ENCODE measurements at regions not wholly inside any gene's neighbourhood (a gene's known extent, or its start where the extent isn't known, plus 50 kb on each side); places are given as distances from the start of the nearest gene placed in this dataset.

GRCh38 chr5:97629276-97629675 lies 446.2 kb upstream of the RIOK2 start:
- no peak overlapping the region for H3K27ac ChIP-seq
- TF ChIP-seq ZFX (IDR thresholded peaks at IDR 0.05) = no peak
- TF ChIP-seq, protein P1, sequence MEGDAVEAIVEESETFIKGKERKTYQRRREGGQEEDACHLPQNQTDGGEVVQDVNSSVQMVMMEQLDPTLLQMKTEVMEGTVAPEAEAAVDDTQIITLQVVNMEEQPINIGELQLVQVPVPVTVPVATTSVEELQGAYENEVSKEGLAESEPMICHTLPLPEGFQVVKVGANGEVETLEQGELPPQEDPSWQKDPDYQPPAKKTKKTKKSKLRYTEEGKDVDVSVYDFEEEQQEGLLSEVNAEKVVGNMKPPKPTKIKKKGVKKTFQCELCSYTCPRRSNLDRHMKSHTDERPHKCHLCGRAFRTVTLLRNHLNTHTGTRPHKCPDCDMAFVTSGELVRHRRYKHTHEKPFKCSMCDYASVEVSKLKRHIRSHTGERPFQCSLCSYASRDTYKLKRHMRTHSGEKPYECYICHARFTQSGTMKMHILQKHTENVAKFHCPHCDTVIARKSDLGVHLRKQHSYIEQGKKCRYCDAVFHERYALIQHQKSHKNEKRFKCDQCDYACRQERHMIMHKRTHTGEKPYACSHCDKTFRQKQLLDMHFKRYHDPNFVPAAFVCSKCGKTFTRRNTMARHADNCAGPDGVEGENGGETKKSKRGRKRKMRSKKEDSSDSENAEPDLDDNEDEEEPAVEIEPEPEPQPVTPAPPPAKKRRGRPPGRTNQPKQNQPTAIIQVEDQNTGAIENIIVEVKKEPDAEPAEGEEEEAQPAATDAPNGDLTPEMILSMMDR (conservative IDR thresholded peaks at IDR 0.05) = no peak

GRCh38 chr5:97635553-97635952 lies 452.5 kb upstream of the RIOK2 start:
- TF ChIP-seq, protein P1 (conservative IDR thresholded peaks at IDR 0.05) = 0 out of 2 replicates have a peak, but pooled peaks have one; percentile 3
- TF ChIP-seq ZFX (IDR thresholded peaks at IDR 0.05) = no peak
- H3K27ac ChIP-seq = no peak overlapping the region

- TF ChIP-seq ZFX (IDR thresholded peaks at IDR 0.05) = no peak
- TF ChIP-seq, protein P1 (conservative IDR thresholded peaks at IDR 0.05) = no peak
- no peak overlapping the region for H3K27ac ChIP-seq
Observed at GRCh38 chr5:97636766-97637165, 453.7 kb upstream of the RIOK2 start.

DNA sequence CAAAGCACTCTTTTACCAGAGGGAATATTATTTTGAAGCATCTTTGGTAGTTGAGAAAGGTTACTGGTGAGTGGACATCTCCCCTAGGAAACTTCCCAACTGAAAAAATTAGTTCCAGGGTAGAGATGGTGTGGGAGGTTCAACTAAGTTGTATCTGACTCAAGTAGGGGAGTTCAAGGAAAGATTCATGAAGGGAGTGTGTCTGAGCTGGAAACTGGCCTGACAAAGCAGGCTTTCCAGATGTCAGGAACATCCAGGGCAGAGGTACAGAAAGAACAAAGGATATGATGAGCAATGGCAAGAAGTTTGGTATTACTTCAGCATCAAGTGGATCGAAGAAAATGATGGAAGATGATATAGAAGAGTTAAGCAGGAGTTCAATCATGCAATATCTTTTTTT lies 458.0 kb upstream of the RIOK2 start:
- H3K27ac ChIP-seq = no peak overlapping the region
- TF ChIP-seq ZFX (IDR thresholded peaks at IDR 0.05) = no peak
- TF ChIP-seq, protein P1 (conservative IDR thresholded peaks at IDR 0.05) = no peak

- no peak for TF ChIP-seq ZFX (IDR thresholded peaks at IDR 0.05)
- TF ChIP-seq, protein P1 (conservative IDR thresholded peaks at IDR 0.05) = no peak
- H3K27ac ChIP-seq = no peak overlapping the region
Observed at GRCh38 chr5:97644206-97644605, 461.2 kb upstream of the RIOK2 start.

- TF ChIP-seq, protein P1 (conservative IDR thresholded peaks at IDR 0.05) = no peak
- TF ChIP-seq ZFX (IDR thresholded peaks at IDR 0.05) = no peak
Observed at GRCh38 chr5:97644896-97645295, 461.8 kb upstream of the RIOK2 start.

DNA sequence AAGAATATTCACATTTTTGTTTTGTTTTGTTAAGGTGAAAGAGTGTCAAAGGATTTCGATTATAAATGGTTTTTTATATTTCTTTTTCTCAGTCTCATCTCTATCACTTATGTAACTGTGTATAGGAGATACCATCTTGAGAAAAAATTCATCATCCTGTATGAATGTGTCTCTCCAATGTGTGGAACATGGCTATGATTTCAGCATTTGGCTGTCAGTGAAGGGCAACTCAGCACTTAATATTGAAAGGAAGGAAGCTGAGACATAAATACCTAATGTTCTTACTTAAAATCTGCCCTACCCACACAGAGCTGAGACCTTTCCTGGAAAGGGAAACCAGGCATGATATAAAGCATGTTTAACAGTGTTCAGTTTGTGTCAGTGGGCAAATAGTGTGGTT lies 474.2 kb upstream of the RIOK2 start:
- H3K27ac ChIP-seq = no peak overlapping the region
- TF ChIP-seq, protein P1 (conservative IDR thresholded peaks at IDR 0.05) = no peak
- no peak for TF ChIP-seq ZFX (IDR thresholded peaks at IDR 0.05)

More at GRCh38 chr5:97644896-97645295, 461.8 kb upstream of the RIOK2 start:
- no peak overlapping the region for H3K27ac ChIP-seq

Measured in C4-2B (cell line).